Loucy (cell line): ENCODE measurements at regions not wholly inside any gene's neighbourhood (a gene's known extent, or its start where the extent isn't known, plus 50 kb on each side); places are given as distances from the start of the nearest gene placed in this dataset.

Experiments
- CTCF ChIP-seq: fragments of 200-600 bp; sonication (generic); conservative IDR thresholded peaks from 2 replicates; pipeline ENCODE4 v1.5.1; 2014; ENCODE audit warnings: mild to moderate bottlenecking, antibody characterized with exemption, low read length
- EZH2phosphoT487 ChIP-seq: fragments of 200-600 bp; IDR thresholded peaks from 2 replicates; pipeline ENCODE4 v1.6.1; 2018; ENCODE audit warnings: antibody characterized with exemption, mild to moderate bottlenecking, moderate library complexity, borderline replicate concordance

GRCh38 chr11:13152264-13152663 is 125.3 kb upstream of the BMAL1 start:
- no peak for TF ChIP-seq CTCF
- no peak for TF ChIP-seq EZH2phosphoT487
